Panc1 (cell line): ENCODE measurements at regions not wholly inside any gene's neighbourhood (a gene's known extent, or its start where the extent isn't known, plus 50 kb on each side); places are given as distances from the start of the nearest gene placed in this dataset.

ENCODE experiments used
- ATAC-seq: fragments of 200-7000 bp; cut with Tn5 transposase; 2 replicates; pipeline ENCODE4 v1.9.1; 2020; ENCODE audit warnings: mild to moderate bottlenecking, moderate library complexity
- BruUV-seq: library from RNA; stranded (reverse); fragments of 400-500 nt; replicated peaks from 2 replicates; lab custom pipeline; 2021; lab: Mats Ljungman, UMichigan
- CTCF ChIA-PET: fragments of 300-600 bp; sonication (Branson Sonifier 250); formaldehyde crosslinking; loops from one replicate; lab custom pipeline; 2022; ENCODE audit warnings: antibody characterized with exemption; lab: Charles Lee
- POLR2A ChIA-PET: fragments of 300-600 bp; sonication (Branson Sonifier 250); formaldehyde crosslinking; loops from one replicate; lab custom pipeline; 2022; ENCODE audit warnings: antibody characterized with exemption; lab: Charles Lee
- DNase-seq: peaks from one replicate; pipeline ENCODE4 v3.0.0-alpha.2; 2010; ENCODE audit warnings: low read depth, low spot score
- H3K27ac ChIP-seq: 2 replicates; pipeline ENCODE4 v1.5.1; 2011; ENCODE audit warnings: mild to moderate bottlenecking, low read length, inconsistent platforms
- H3K27me3 ChIP-seq: fragments of 200-500 bp; sonication (Bioruptor generic); 2 replicates; pipeline ENCODE4 v1.6.0; 2014; ENCODE audit warnings: low read length, inconsistent platforms; ENCODE audit not compliant: control insufficient read depth, insufficient read depth
- H3K36me3 ChIP-seq: fragments of 200-500 bp; sonication (Bioruptor generic); 2 replicates; pipeline ENCODE4 v1.5.1; 2014; ENCODE audit warnings: inconsistent platforms, mild to moderate bottlenecking, low read length, moderate library complexity; ENCODE audit not compliant: control insufficient read depth, insufficient read depth
- H3K4me1 ChIP-seq: 2 replicates; pipeline ENCODE4 v1.5.1; 2011; ENCODE audit warnings: inconsistent platforms, mild to moderate bottlenecking, low read length, moderate library complexity; ENCODE audit not compliant: control insufficient read depth, insufficient read depth
- H3K4me3 ChIP-seq, 2 experiments: 2 replicates each; pipeline ENCODE4 v1.5.1; 2011 to 2012; ENCODE audit warnings: low read depth in 2 of 2, low read length in 2 of 2, mild to moderate bottlenecking in 2 of 2, inconsistent platforms in 1 of 2, moderate library complexity in 1 of 2
- H3K9me3 ChIP-seq: fragments of 200-500 bp; sonication (Bioruptor generic); 2 replicates; pipeline ENCODE4 v1.5.1; 2014; ENCODE audit warnings: low read depth, mild to moderate bottlenecking, inconsistent platforms, low read length, moderate library complexity; ENCODE audit not compliant: control insufficient read depth, insufficient read depth
- POLR2AphosphoS5 ChIP-seq: IDR thresholded peaks from 2 replicates; pipeline ENCODE4 v1.6.1; 2012; ENCODE audit warnings: mild to moderate bottlenecking, low read depth, low read length, moderate library complexity
- SIN3A ChIP-seq: IDR thresholded peaks from 2 replicates; pipeline ENCODE4 v1.6.1; 2012; ENCODE audit warnings: low read depth, mild to moderate bottlenecking, low read length, moderate library complexity, borderline replicate concordance; ENCODE audit not compliant: insufficient read depth
- TCF7L2 ChIP-seq: IDR thresholded peaks from 2 replicates; pipeline ENCODE4 v1.6.1; 2011; ENCODE audit warnings: mild to moderate bottlenecking, low read depth, low read length, inconsistent platforms
- in situ Hi-C: cut with HindIII; loops from 2 replicates; pipeline ENCODE4 v1.10.0; 2016; ENCODE audit warnings: low sequenced_read_pairs, low pct_unique_long_range_greater_than_20kb
- intact Hi-C: fragments of 100-400 bp; cut with micrococcal nuclease; formaldehyde crosslinking; loops from one replicate; pipeline ENCODE4 v1.10.0; 2022; ENCODE audit not compliant: unreplicated experiment
- TF ChIP-seq, protein P1 (sequence below): fragments of 450-650 bp; IDR thresholded peaks from 2 replicates; pipeline ENCODE4 v1.5.1; 2017; ENCODE audit warnings: mild to moderate bottlenecking
- TF ChIP-seq, protein P2 (sequence below), 2 experiments: IDR thresholded peaks; 2 replicates each; pipeline ENCODE4 v1.6.1; 2011 to 2012; ENCODE audit warnings: low read depth in 2 of 2, control low read depth in 1 of 2, low read length in 1 of 2, mild to moderate bottlenecking in 1 of 2, moderate library complexity in 1 of 2; ENCODE audit not compliant: insufficient read depth in 1 of 2

DNA sequence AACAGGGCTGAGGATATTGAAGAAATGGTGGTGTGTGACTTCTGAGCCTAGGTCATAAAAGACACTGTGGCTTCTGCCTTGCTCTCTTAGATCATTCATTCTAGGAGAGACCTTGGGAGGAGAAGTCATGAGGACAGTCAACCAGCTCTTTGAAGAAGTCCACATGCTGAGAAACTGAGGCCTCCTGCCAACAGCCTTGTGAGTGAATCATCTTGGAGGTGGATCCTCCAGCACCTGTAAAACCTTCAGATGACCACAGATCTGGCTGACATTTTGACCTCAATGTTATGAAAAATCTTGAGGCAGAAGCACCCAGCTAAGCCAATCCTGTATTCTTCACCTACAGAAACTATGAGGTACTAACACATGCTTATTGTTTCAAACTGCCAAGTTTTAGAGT lies 165.9 kb downstream of the CARTPT start:
- Histone ChIP-seq H3K27me3 (peaks cover 11% of the 10 kb centered on the region), H3K4me1 (no peaks in the 10 kb centered on the region), H3K4me3 (no peak overlapping the region), H3K27ac (no peak overlapping the region), H3K36me3 (no peaks in the 10 kb centered on the region), H3K9me3 (no peaks in the 10 kb centered on the region)
- POLR2A ChIA-PET: no interaction called here
- intact Hi-C loops: no loop called here
- no peak for TF ChIP-seq SIN3A
- TF ChIP-seq, protein P1, sequence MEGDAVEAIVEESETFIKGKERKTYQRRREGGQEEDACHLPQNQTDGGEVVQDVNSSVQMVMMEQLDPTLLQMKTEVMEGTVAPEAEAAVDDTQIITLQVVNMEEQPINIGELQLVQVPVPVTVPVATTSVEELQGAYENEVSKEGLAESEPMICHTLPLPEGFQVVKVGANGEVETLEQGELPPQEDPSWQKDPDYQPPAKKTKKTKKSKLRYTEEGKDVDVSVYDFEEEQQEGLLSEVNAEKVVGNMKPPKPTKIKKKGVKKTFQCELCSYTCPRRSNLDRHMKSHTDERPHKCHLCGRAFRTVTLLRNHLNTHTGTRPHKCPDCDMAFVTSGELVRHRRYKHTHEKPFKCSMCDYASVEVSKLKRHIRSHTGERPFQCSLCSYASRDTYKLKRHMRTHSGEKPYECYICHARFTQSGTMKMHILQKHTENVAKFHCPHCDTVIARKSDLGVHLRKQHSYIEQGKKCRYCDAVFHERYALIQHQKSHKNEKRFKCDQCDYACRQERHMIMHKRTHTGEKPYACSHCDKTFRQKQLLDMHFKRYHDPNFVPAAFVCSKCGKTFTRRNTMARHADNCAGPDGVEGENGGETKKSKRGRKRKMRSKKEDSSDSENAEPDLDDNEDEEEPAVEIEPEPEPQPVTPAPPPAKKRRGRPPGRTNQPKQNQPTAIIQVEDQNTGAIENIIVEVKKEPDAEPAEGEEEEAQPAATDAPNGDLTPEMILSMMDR: no peak
- TF ChIP-seq, protein P2, sequence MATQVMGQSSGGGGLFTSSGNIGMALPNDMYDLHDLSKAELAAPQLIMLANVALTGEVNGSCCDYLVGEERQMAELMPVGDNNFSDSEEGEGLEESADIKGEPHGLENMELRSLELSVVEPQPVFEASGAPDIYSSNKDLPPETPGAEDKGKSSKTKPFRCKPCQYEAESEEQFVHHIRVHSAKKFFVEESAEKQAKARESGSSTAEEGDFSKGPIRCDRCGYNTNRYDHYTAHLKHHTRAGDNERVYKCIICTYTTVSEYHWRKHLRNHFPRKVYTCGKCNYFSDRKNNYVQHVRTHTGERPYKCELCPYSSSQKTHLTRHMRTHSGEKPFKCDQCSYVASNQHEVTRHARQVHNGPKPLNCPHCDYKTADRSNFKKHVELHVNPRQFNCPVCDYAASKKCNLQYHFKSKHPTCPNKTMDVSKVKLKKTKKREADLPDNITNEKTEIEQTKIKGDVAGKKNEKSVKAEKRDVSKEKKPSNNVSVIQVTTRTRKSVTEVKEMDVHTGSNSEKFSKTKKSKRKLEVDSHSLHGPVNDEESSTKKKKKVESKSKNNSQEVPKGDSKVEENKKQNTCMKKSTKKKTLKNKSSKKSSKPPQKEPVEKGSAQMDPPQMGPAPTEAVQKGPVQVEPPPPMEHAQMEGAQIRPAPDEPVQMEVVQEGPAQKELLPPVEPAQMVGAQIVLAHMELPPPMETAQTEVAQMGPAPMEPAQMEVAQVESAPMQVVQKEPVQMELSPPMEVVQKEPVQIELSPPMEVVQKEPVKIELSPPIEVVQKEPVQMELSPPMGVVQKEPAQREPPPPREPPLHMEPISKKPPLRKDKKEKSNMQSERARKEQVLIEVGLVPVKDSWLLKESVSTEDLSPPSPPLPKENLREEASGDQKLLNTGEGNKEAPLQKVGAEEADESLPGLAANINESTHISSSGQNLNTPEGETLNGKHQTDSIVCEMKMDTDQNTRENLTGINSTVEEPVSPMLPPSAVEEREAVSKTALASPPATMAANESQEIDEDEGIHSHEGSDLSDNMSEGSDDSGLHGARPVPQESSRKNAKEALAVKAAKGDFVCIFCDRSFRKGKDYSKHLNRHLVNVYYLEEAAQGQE (IDR thresholded peaks at IDR 0.05; ENCODE audit: insufficient read depth in 1 of 2, low read depth in 2 of 2, low read length in 1 of 2): no peak
- no peak for TF ChIP-seq TCF7L2
- no peak for TF ChIP-seq POLR2AphosphoS5
- no TSS peak for BruUV-seq
- in situ Hi-C loops: no loop called here
- DNase-seq (no peak), ATAC-seq (no peak)
- CTCF ChIA-PET: no interaction called here

DNA sequence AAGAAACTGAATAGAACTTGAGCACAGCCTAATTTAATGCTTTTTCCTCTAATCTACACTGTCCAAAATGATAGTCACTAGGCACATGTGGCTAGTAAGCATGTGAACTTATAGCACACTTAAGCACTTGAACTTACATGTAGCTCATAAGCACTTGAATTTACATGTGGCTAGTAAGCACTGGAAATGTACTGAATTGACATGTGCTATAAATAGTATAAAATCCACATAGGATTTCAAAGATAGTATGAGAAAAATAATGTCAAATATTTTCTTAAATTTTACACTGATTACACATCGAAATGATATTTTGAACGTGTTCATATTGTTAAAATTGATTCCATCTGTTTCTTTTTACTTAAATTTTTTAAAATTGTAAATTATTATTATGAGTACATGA lies 167.3 kb downstream of the CARTPT start:
- no peaks in the 10 kb centered on the region for H3K9me3 ChIP-seq
- no peak for ATAC-seq
- no peak for DNase-seq
- ChIA-PET CTCF (no interaction called here), POLR2A (no interaction called here)
- no peak overlapping the region for H3K27ac ChIP-seq
- H3K36me3 ChIP-seq: no peaks in the 10 kb centered on the region
- intact Hi-C loops (no loop called here), in situ Hi-C loops (no loop called here)
- TF ChIP-seq, protein P1: no peak
- no TSS peak for BruUV-seq
- H3K4me3 ChIP-seq: no peak overlapping the region
- H3K4me1 ChIP-seq: no peaks in the 10 kb centered on the region
- peaks cover 8% of the 10 kb centered on the region for H3K27me3 ChIP-seq

DNA sequence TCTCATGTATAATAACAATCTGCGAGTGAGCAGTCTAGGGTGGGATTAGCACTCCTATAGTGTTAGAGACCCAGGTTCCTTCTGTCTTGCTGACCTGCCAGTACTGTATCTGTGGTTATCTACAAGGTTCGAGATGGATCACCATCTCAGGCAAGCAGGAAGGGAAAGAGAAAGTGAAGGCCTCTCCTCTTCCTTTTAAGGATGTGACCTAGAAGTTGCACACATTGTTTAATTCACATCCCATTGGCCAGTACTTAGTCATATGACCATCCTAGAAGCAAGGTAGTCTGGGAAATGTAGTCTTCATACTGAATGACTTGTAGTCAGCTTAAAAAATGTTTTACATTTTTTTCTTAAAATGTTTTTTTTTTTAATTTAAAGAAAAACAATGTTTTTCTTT lies 168.6 kb downstream of the CARTPT start:
- ChIA-PET CTCF (no interaction called here), POLR2A (no interaction called here)
- intact Hi-C loops: no loop called here
- DNase-seq: no peak
- Histone ChIP-seq H3K36me3 (no peaks in the 10 kb centered on the region), H3K4me3 (no peak overlapping the region), H3K9me3 (no peaks in the 10 kb centered on the region), H3K27me3 (peaks cover 8% of the 10 kb centered on the region), H3K27ac (no peak overlapping the region), H3K4me1 (no peaks in the 10 kb centered on the region)
- in situ Hi-C loops: no loop called here
- BruUV-seq: no TSS peak
- no peak for TF ChIP-seq SIN3A
- TF ChIP-seq POLR2AphosphoS5: no peak
- TF ChIP-seq, protein P1: no peak
- no peak for TF ChIP-seq TCF7L2
- TF ChIP-seq, protein P2 (IDR thresholded peaks at IDR 0.05; ENCODE audit: insufficient read depth in 1 of 2, low read depth in 2 of 2, low read length in 1 of 2): no peak
- ATAC-seq: peak; percentile 90
